Activated T-cell treated with anti-CD3 and anti-CD28 coated beads, Interleukin-2, amount 50 U/mL, for 72 hours (primary cell): ENCODE measurements at regions not wholly inside any gene's neighbourhood (a gene's known extent, or its start where the extent isn't known, plus 50 kb on each side); places are given as distances from the start of the nearest gene placed in this dataset.
"Not testable (repeated sequence)": the region's sequence is repeated elsewhere in the genome, so short reads cannot be mapped to it uniquely, and the experiment has no call there.

Experiments
- ATAC-seq, 2 donors: fragments of 150-1000 bp; cut with Tn5 transposase; replicated peaks in 1 of 2; 2 replicates each; pipeline ENCODE4 v1.10.0; 2021; ENCODE audit warnings: moderate library complexity in 2 of 2, mild to moderate bottlenecking in 1 of 2
- DNase-seq, 2 donors: peaks; one replicate each; pipeline ENCODE4 v3.0.0; 2021 to 2022; ENCODE audit warnings: mixed read lengths in 1 of 2
- H3K27ac Mint-ChIP-seq: one replicate; pipeline ENCODE4 v1.8.0; 2022; ENCODE audit warnings: mild to moderate bottlenecking, moderate library complexity, mixed read lengths
- H3K27me3 Mint-ChIP-seq: one replicate; pipeline ENCODE4 v1.8.0; 2022; ENCODE audit warnings: low read depth, mixed read lengths
- H3K36me3 Mint-ChIP-seq, 2 donors: one replicate each; pipeline ENCODE4 v1.8.0; 2022; ENCODE audit warnings: mixed read lengths in 2 of 2, mild to moderate bottlenecking in 1 of 2; ENCODE audit not compliant: insufficient read depth in 2 of 2
- H3K4me1 Mint-ChIP-seq: one replicate; pipeline ENCODE4 v1.8.0; 2022; ENCODE audit warnings: low read depth, mixed read lengths
- H3K4me3 Mint-ChIP-seq, 2 donors: one replicate each; pipeline ENCODE4 v1.8.0; 2022; ENCODE audit warnings: mild to moderate bottlenecking in 2 of 2, mixed read lengths in 2 of 2, moderate library complexity in 2 of 2
- H3K9me3 Mint-ChIP-seq, 2 donors: one replicate each; pipeline ENCODE4 v1.8.0; 2022; ENCODE audit warnings: mixed read lengths in 2 of 2

DNA sequence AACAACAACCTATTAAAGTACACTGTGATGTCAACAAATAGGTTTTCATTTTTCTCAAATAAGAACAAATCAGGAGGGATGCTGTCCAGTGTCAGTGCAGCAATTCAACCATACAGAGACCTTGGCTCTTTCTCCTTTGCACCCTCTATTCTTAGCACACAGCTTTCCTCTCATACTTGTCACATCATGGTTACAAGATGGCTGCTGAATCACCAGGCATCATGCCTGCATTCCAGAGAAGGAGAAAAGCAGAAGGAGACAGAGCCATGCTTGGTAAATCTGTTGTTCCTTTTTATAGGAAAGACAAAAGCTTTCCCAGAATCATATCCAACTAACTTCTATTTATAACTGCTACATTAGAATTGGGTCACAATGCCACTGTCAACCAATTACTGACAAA, 124.7 kb upstream of the VLDLR start:
- Mint-ChIP-seq H3K9me3 (no peaks in the 10 kb centered on the region), H3K27me3 (no peaks in the 10 kb centered on the region), H3K27ac (no peak overlapping the region), H3K36me3 (no peaks in the 10 kb centered on the region), H3K4me1 (no peaks in the 10 kb centered on the region), H3K4me3 (no peak overlapping the region)
- no peak for ATAC-seq
- DNase-seq: no peak

DNA sequence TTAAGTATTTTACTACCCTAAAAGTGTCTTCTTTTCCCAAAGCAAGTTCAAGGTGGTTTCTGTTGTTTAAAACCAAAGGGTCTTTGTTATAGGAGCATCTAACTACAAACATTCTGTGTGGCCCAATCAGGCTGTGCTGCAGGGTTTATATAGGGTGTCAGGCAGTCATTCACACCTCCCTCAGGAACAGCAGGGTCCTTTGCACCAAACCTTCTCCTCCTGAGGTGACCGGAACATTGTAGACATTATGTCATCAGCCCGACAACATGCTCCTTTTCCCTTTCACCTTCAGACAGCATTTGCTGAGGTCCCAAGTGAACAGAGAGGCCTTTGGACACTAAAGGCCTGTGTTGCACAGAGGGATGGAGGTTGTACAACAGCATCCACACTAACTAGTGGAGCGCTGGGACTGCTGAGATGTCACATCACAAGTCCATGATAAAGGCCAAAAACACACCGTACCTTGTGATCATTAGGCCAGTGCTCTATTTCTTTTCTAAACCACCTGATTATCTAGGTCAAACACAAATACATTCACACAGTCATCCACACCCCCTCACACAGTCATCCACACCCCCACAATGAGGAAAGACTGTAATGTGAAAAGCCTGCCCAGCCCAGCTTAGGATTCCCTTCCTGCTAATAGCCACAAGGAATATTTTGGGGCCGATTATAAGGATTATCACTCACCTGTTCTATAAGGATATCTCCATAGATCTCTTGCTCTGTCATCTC, 123.8 kb upstream of the VLDLR start:
- ATAC-seq: no peak
- DNase-seq: no peak
- H3K4me1 Mint-ChIP-seq: no peaks in the 10 kb centered on the region
- H3K27me3 Mint-ChIP-seq: no peaks in the 10 kb centered on the region
- no peak overlapping the region for H3K4me3 Mint-ChIP-seq
- H3K9me3 Mint-ChIP-seq: no peaks in the 10 kb centered on the region
- H3K36me3 Mint-ChIP-seq: no peaks in the 10 kb centered on the region
- H3K27ac Mint-ChIP-seq: no peak overlapping the region

DNA sequence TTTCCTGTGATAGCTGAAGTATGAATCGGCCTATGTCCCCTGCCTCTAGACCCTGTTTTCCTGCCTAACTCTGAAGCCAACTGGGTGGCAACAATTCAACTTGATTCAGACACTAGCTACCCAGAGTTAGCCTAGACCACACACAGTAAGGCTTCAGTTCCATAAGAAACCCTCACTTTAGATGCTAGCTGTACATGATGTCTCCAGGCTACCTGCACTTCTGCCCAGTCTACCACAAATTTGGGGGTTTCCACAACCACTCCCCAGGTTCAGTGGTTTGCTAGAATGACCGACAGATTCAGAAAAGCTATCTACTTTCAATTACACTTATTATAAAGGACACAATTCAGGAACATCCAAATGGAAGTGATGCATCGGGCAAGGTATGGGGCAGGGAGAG, 119.4 kb upstream of the VLDLR start:
- H3K4me1 Mint-ChIP-seq: no peaks in the 10 kb centered on the region
- no peak overlapping the region for H3K27ac Mint-ChIP-seq
- H3K4me3 Mint-ChIP-seq: no peak overlapping the region
- DNase-seq (no peak), ATAC-seq (no peak)
- no peaks in the 10 kb centered on the region for H3K27me3 Mint-ChIP-seq
- H3K36me3 Mint-ChIP-seq: no peaks in the 10 kb centered on the region
- H3K9me3 Mint-ChIP-seq: no peaks in the 10 kb centered on the region

DNA sequence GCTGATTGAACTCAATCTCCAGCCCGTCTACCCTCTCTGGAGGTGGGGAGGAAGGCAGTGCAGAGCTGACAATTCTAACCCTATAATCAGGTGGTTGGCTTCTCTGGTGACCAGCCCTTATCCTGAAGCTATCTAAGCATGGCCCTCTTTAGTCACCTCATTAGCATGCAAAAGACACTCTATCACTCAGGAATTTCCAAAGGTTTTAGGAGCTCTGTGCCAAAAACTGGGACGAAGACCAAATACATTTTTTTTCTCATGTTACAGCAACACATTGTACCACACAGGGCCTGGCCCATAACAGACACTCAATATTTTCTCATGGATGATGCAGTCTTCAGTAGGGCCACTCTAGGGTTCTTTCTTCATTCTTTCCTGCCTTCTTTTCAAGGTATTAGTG, 118.8 kb upstream of the VLDLR start:
- no peak for DNase-seq
- ATAC-seq: no peak
- no peak overlapping the region for H3K4me3 Mint-ChIP-seq
- no peaks in the 10 kb centered on the region for H3K36me3 Mint-ChIP-seq
- H3K27me3 Mint-ChIP-seq: no peaks in the 10 kb centered on the region
- no peaks in the 10 kb centered on the region for H3K9me3 Mint-ChIP-seq
- H3K27ac Mint-ChIP-seq: no peak overlapping the region
- no peaks in the 10 kb centered on the region for H3K4me1 Mint-ChIP-seq

DNA sequence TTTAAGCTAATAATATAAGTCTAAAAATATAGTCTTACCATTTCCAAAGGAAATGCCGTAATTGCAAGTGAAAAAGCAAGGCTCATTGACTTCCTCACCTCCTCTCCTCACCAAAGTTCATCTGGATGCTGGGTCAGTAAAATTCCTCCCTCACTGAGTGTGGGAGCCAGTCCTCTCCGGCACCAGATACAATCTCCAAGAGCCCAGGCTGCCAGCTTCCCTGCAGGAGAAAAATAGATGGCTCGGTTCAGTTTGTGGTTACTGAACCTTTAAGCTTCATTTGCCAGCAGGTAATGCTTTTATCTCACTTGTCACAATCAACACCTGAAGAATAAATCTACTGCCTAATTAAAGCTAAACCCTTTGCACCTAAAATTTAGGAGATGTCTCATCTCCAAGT, 115.3 kb upstream of the VLDLR start:
- H3K27ac Mint-ChIP-seq: no peak overlapping the region
- peaks cover 0 to 4% of the 10 kb centered on the region in 2 donors for H3K9me3 Mint-ChIP-seq

DNA sequence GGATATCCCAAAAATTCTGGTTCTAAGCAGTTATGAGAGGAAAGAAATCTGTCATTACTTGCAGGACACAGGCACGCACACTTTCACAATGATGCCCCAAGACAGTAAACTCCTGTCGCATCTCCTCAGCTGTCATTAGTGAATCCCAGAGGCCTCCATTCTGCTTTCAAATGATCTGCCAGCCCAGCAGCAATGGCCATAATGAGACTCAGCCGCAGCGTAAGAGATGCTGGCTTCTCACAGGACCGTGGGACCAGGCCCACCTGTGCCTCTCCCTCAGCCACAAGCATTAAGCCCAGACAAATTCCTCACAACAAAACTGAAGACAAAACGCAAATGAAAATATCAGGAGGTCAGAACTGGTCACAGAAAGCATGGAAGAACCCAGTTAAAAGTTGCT, 98.0 kb upstream of the VLDLR start:
- ATAC-seq: no peak
- Mint-ChIP-seq H3K36me3 (peaks cover 6 to 9% of the 10 kb centered on the region in 2 donors), H3K4me1 (no peaks in the 10 kb centered on the region), H3K27ac (no peak overlapping the region), H3K27me3 (peaks cover 6% of the 10 kb centered on the region), H3K4me3 (no peak overlapping the region), H3K9me3 (peaks cover 13 to 18% of the 10 kb centered on the region in 2 donors)
- no peak for DNase-seq

More for the DNA sequence above, 115.3 kb upstream of the VLDLR start:
- no peaks in the 10 kb centered on the region for H3K4me1 Mint-ChIP-seq
- no peaks in the 10 kb centered on the region for H3K27me3 Mint-ChIP-seq
- ATAC-seq: no peak
- no peak overlapping the region for H3K4me3 Mint-ChIP-seq
- no peak for DNase-seq
- no peaks in the 10 kb centered on the region for H3K36me3 Mint-ChIP-seq

DNA sequence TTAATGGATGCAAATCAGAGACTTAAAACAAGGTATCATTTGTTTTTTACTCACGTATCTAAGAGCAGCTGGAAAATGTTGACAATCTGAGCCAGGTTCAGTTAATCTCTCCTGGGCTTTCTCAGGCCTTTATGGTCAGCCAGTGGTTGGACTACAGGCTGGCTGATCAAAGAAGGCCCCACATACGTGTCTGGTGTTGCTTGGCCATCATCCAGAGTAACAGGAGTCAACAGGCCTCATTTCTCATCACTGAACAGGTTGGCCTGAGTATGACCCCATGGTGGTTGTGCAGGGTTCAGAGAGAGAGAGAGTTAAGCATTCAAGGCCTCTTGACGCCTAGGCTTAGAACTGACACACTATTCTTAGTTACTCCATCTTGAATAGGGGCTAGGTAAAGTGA, 97.0 kb upstream of the VLDLR start:
- Mint-ChIP-seq H3K27me3 (peaks cover 6% of the 10 kb centered on the region), H3K4me3 (no peak overlapping the region), H3K4me1 (no peaks in the 10 kb centered on the region), H3K9me3 (peaks cover 9 to 12% of the 10 kb centered on the region in 2 donors), H3K36me3 (peaks cover 0 to 2% of the 10 kb centered on the region in 2 donors), H3K27ac (no peak overlapping the region)
- ATAC-seq (no peak), DNase-seq (no peak)

DNA sequence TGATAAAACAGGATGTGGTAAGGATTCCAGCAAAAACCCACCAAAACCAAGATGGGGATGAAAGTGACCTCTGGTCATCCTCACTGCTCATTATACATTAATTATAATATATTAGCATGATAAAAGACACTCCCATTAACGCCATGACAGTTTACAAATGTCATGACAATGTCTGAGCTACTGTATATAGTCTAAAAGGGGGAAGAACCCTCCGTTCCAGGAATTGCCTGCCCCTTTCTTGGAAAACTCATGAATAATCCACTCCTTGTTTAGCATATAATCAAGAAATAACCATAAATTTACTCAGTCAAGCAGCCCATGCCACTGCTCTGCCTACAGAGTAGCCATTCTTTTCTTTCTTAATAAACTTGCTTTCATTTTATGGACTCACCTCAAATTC, 96.4 kb upstream of the VLDLR start:
- H3K36me3 Mint-ChIP-seq: no peaks in the 10 kb centered on the region

DNA sequence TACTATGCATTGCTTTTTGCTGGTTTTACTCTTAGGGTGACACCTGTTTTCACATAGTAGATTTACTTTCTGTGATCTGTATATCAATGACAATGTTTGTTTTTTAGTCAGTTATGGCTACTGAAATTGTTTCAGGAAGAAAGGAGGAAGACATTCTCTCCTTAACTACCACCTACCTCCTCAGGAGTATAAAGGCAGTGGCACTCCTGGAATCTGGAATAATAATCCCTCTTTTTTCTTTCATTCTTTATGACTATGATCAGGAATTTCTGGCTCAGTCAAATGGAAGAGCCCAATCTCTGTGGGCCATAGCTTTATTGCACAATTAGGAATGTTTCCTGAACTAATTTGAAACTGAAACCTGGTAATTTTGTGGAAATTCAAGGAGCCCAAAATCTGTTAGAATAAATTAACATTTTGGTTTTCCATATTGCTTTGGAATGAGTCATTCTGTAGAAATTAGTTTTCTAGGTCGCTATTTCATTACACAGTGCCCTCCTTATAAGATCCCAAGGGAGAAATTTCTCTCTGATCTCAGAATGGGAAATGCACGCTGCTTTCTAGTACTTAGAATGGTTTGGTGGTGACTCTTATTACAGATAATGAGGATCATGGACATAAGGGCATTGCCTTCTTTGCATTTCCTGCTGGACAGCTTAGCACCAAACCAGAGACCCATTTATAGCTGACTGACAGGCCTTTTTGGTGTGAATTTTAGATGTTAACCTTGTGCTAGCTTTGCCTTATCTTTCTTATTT, 95.3 kb upstream of the VLDLR start:
- Mint-ChIP-seq H3K27ac (no peak overlapping the region), H3K4me3 (no peak overlapping the region), H3K9me3 (peaks cover 4 to 8% of the 10 kb centered on the region in 2 donors), H3K27me3 (peaks cover 6% of the 10 kb centered on the region), H3K4me1 (no peaks in the 10 kb centered on the region), H3K36me3 (no peaks in the 10 kb centered on the region)
- DNase-seq (no peak), ATAC-seq (no peak)

More for the DNA sequence above, 96.4 kb upstream of the VLDLR start:
- Mint-ChIP-seq H3K4me1 (no peaks in the 10 kb centered on the region), H3K27me3 (peaks cover 6% of the 10 kb centered on the region), H3K9me3 (peaks cover 7 to 8% of the 10 kb centered on the region in 2 donors), H3K27ac (no peak overlapping the region), H3K4me3 (no peak overlapping the region)
- DNase-seq (no peak), ATAC-seq (no peak)

DNA sequence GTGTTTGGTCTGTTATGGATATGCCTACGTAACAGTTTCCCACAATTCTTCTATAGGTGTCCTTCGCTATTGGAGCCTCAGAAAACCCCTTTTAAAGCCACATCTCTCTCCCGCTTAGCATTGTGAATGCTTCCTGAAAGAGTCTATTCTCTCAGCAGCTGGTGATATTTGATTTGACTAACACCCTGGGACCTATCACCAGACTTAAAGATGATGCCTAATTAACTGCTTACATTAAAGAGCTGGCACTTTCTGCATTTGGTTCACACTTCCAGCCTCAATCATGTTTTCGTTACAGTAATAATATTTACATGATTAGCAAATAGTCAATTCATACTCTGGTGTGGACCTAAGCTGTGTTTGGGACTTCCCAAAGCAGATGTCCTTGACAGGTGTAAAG, 90.1 kb upstream of the VLDLR start:
- ATAC-seq (no peak), DNase-seq (no peak)
- Mint-ChIP-seq H3K27ac (no peak overlapping the region), H3K36me3 (no peaks in the 10 kb centered on the region), H3K4me3 (no peak overlapping the region), H3K27me3 (no peaks in the 10 kb centered on the region), H3K4me1 (no peaks in the 10 kb centered on the region), H3K9me3 (peaks cover 0 to 1% of the 10 kb centered on the region in 2 donors)

DNA sequence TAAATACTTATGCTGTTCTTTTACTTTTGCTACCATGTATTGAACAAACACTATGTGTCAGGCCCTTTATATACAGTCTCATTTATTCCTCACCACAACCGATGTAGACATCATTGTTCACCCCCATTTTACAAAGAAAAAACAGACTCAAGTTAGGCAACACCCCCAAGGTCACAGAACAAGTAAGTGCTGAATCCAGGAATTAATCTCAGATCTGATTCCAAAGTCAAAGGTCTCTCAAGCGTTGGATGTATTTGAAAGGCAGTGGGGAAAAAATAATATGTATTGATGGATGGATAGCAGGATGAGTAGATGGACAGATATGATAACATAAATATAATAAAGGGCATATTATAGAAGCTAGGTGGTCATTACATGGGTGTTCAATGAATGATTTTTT, 85.1 kb upstream of the VLDLR start:
- no peaks in the 10 kb centered on the region for H3K36me3 Mint-ChIP-seq
- no peak overlapping the region for H3K27ac Mint-ChIP-seq
- no peaks in the 10 kb centered on the region for H3K27me3 Mint-ChIP-seq
- DNase-seq (no peak), ATAC-seq (no peak)
- H3K4me3 Mint-ChIP-seq: no peak overlapping the region
- no peaks in the 10 kb centered on the region for H3K4me1 Mint-ChIP-seq
- H3K9me3 Mint-ChIP-seq: peaks cover 0 to 2% of the 10 kb centered on the region in 2 donors

DNA sequence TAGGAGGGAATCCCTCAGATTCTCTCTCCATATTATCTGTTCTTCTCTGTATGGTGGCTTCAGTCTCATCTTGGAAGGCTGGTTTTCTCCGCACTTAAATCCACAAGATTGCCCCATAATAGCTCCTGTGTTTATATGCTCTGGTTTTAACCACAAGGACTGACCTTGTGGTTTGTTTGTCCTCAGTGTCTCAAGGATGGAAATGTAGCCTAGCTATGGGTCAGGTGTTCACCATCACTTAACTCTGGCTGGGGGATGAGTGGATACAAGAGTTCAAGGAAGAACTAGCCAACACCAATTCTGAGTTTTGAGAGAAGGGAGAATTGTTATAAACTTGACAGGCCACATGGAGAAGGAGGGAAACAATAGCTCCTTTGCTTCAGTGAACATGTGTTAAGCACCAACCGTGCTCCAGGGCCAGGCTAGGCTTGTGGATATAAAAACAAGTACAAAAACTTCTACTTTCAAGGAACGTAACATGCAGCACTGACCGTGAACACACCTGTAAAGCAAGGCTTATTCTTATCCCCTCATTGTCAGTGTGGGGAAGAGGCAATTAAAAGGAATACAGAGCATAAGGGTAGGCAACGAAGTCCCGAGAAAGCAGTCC, 75.6 kb upstream of the VLDLR start:
- H3K27me3 Mint-ChIP-seq: peaks cover 18% of the 10 kb centered on the region
- DNase-seq (no peak), ATAC-seq (no peak)
- no peaks in the 10 kb centered on the region for H3K4me1 Mint-ChIP-seq
- H3K9me3 Mint-ChIP-seq: peaks cover 0 to 10% of the 10 kb centered on the region in 2 donors
- H3K36me3 Mint-ChIP-seq: peaks cover 0 to 3% of the 10 kb centered on the region in 2 donors
- no peak overlapping the region for H3K27ac Mint-ChIP-seq
- no peak overlapping the region for H3K4me3 Mint-ChIP-seq

DNA sequence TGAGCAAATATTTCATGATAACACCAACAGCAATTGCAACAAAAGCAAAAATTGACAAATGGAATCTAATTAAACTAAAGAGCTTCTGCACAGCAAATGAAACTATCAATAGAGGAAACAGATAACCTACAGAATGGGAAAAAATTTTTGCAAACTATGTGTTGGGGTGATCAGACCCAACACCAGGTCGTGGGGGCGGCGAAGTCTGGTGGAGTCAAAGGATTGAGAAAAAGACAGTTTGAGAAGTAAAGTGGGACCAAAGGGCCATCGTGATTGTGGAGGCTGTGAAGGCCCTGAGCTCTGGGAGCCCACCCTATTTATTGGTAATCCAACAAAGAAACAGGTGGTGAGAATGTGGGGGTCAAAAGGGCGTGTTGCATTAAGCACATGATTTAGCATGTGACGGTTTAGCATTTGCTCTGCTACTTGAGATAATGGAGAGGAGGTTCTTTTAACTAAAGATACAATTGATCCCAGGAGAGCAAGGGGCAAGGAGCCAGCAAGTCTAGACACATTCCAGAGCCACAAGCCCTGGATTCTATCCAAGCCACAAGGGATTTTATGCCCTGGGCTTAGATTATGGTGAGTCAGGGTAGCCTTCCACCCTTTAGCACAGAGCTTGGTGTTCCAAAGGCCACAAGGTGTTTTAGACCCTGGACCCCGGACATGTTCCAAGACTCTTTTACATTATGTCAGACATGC, 65.5 kb upstream of the VLDLR start:
- not testable (repeated sequence) for H3K9me3 Mint-ChIP-seq, H3K4me3 Mint-ChIP-seq, H3K36me3 Mint-ChIP-seq, H3K27me3 Mint-ChIP-seq, H3K27ac Mint-ChIP-seq, DNase-seq, H3K4me1 Mint-ChIP-seq, ATAC-seq
